Right forelimb (tissue), 1 donor: ENCODE measurements at regions not wholly inside any gene's neighbourhood (a gene's known extent, or its start where the extent isn't known, plus 50 kb on each side); places are given as distances from the start of the nearest gene placed in this dataset.

Source experiments
- DNase-seq: peaks from one replicate; pipeline ENCODE4 v3.0.0-alpha.2; 2018

GRCh38 chr3:42037318-42037945, 53.7 kb upstream of the TRAK1 start:
- no peak for DNase-seq

- DNase-seq = no peak
These were observed 54.7 kb upstream of the TRAK1 start for GRCh38 chr3:42036483-42036823.

- no peak for DNase-seq
These were observed 55.2 kb upstream of the TRAK1 start for GRCh38 chr3:42035816-42036482.

GRCh38 chr3:42035007-42035406, 56.1 kb upstream of the TRAK1 start:
- DNase-seq = no peak

- no peak for DNase-seq
These were observed 57.4 kb upstream of the TRAK1 start for GRCh38 chr3:42033741-42034140.

GRCh38 chr3:42032693-42033349, 58.3 kb upstream of the TRAK1 start:
- DNase-seq = no peak

GRCh38 chr3:42031808-42032480, 59.2 kb upstream of the TRAK1 start:
- no peak for DNase-seq

GRCh38 chr3:42028474-42028873, 62.7 kb upstream of the TRAK1 start:
- DNase-seq = no peak

- DNase-seq = no peak
These were observed 63.6 kb upstream of the TRAK1 start for GRCh38 chr3:42027571-42027970.

- peak; percentile 95 for DNase-seq
These were observed 63.7 kb upstream of the ULK4 start for GRCh38 chr3:42025370-42026138.

- peak; percentile 50 for DNase-seq
These were observed 62.9 kb upstream of the ULK4 start for GRCh38 chr3:42024591-42025351.

GRCh38 chr3:42023380-42023779, 61.5 kb upstream of the ULK4 start:
- no peak for DNase-seq

GRCh38 chr3:42022355-42022754, 60.5 kb upstream of the ULK4 start:
- DNase-seq = no peak

GRCh38 chr3:42020684-42021307, 58.9 kb upstream of the ULK4 start:
- DNase-seq = no peak

- DNase-seq = no peak
These were observed 58.0 kb upstream of the ULK4 start for GRCh38 chr3:42019953-42020260.

GRCh38 chr3:42019144-42019952, 57.4 kb upstream of the ULK4 start:
- no peak for DNase-seq

GRCh38 chr3:42014921-42015533, 53.1 kb upstream of the ULK4 start:
- peak; percentile 73 for DNase-seq

- DNase-seq = no peak
These were observed 52.6 kb upstream of the ULK4 start for GRCh38 chr3:42014458-42014920.

GRCh38 chr3:42013691-42014457, 52.0 kb upstream of the ULK4 start:
- peak; percentile 61 for DNase-seq
